Liver (tissue), 3 donors: ENCODE measurements at regions not wholly inside any gene's neighbourhood (a gene's known extent, or its start where the extent isn't known, plus 50 kb on each side); places are given as distances from the start of the nearest gene placed in this dataset.

Experiments used
- FOXA1 ChIP-seq: IDR thresholded peaks from 2 replicates; pipeline ENCODE4 v1.6.1; 2016; ENCODE audit warnings: antibody characterized with exemption
- HNF4G ChIP-seq: IDR thresholded peaks from 2 replicates; pipeline ENCODE4 v1.6.1; 2016; ENCODE audit warnings: antibody characterized with exemption
- JUND ChIP-seq, 2 donors: IDR thresholded peaks; 2 replicates each; pipeline ENCODE4 v1.6.1; 2016; ENCODE audit warnings: antibody characterized with exemption in 2 of 2
- RAD21 ChIP-seq, 2 donors: IDR thresholded peaks; 2 replicates each; pipeline ENCODE4 v1.6.1; 2016; ENCODE audit warnings: antibody characterized with exemption in 2 of 2, mild to moderate bottlenecking in 2 of 2
- TAF1 ChIP-seq: conservative IDR thresholded peaks from 2 replicates; pipeline ENCODE4 v1.6.1; 2016; ENCODE audit warnings: antibody characterized with exemption, mild to moderate bottlenecking
- TF ChIP-seq, protein P1 (sequence below): IDR thresholded peaks from 2 replicates; pipeline ENCODE4 v1.6.1; 2016; ENCODE audit warnings: antibody characterized with exemption
- TF ChIP-seq, protein P2 (sequence below): fragments of 150-350 bp; IDR thresholded peaks from 2 replicates; pipeline ENCODE4 v1.5.1; 2017; ENCODE audit warnings: improper control_type of control experiment, low read depth, low read length; ENCODE audit not compliant: missing input control
- TF ChIP-seq, protein P3 (sequence below): IDR thresholded peaks from 2 replicates; pipeline ENCODE4 v1.6.1; 2016; ENCODE audit warnings: antibody characterized with exemption
- donor health status: healthy.
- donor health status: healthy.

DNA sequence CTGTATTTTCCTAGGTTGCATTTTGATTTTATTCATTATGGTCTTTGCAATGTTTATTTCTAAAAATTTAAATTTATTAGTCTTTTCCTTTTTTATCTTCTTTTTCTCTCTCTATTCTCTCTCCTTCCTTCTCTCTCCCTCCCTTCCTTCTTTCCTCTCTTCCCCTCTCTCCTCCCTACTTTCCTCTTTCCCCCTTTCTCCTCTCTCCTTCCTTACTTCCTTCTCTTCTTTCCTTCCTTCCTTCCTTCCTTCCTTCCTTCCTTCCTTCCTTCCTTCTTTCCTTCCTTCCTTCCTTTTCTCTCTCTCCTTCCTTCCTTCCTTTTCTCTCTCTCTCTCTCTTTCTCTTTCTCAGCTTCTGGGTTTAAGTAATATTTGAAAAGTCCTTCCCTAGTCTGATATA lies 72.8 kb upstream of the RASGRF1 start:
- TF ChIP-seq, protein P1, sequence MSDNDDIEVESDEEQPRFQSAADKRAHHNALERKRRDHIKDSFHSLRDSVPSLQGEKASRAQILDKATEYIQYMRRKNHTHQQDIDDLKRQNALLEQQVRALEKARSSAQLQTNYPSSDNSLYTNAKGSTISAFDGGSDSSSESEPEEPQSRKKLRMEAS = no peak
- TF ChIP-seq, protein P2, sequence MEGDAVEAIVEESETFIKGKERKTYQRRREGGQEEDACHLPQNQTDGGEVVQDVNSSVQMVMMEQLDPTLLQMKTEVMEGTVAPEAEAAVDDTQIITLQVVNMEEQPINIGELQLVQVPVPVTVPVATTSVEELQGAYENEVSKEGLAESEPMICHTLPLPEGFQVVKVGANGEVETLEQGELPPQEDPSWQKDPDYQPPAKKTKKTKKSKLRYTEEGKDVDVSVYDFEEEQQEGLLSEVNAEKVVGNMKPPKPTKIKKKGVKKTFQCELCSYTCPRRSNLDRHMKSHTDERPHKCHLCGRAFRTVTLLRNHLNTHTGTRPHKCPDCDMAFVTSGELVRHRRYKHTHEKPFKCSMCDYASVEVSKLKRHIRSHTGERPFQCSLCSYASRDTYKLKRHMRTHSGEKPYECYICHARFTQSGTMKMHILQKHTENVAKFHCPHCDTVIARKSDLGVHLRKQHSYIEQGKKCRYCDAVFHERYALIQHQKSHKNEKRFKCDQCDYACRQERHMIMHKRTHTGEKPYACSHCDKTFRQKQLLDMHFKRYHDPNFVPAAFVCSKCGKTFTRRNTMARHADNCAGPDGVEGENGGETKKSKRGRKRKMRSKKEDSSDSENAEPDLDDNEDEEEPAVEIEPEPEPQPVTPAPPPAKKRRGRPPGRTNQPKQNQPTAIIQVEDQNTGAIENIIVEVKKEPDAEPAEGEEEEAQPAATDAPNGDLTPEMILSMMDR = no peak
- TF ChIP-seq FOXA1 (no peak), RAD21 (IDR thresholded peaks at IDR 0.05) (no peak), JUND (IDR thresholded peaks at IDR 0.05) (no peak), TAF1 (no peak), HNF4G (no peak)
- TF ChIP-seq, protein P3, sequence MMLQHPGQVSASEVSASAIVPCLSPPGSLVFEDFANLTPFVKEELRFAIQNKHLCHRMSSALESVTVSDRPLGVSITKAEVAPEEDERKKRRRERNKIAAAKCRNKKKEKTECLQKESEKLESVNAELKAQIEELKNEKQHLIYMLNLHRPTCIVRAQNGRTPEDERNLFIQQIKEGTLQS = no peak
